ENCODE measurements at regions not wholly inside any gene's neighbourhood (a gene's known extent, or its start where the extent isn't known, plus 50 kb on each side); places are given as distances from the start of the nearest gene placed in this dataset.

DNA sequence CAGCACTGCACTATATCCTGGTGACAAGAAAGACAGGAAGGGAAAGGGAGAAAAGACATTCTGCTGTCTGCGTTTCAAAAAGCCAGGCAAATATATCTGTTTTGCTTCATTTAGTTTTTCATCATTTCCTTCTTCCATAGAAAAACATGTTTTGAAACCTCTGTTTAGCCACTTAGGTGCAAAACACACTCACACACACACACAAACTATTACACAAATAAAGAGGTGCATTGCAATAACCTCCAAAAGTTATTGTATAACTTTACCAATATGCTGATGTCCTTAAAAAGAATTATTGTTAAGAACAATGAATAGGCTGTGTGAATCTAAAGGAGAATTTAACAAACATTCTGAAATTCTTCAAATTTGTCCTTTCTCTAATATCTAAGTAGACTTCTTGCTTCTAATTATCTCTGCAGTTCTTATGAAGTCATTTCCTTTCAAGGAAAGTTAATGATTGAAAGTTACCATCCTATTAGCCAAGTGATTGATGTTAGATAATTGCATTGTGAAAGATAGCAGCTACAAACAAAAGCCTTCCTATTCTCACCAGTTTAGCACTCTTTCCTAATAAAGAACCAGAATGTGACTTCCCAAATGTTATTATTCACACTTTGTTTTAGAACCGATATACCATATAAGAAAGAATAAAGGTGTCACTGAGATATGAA lies 516.7 kb downstream of the KCNJ3 start:
- TF ChIP-seq, protein P1, sequence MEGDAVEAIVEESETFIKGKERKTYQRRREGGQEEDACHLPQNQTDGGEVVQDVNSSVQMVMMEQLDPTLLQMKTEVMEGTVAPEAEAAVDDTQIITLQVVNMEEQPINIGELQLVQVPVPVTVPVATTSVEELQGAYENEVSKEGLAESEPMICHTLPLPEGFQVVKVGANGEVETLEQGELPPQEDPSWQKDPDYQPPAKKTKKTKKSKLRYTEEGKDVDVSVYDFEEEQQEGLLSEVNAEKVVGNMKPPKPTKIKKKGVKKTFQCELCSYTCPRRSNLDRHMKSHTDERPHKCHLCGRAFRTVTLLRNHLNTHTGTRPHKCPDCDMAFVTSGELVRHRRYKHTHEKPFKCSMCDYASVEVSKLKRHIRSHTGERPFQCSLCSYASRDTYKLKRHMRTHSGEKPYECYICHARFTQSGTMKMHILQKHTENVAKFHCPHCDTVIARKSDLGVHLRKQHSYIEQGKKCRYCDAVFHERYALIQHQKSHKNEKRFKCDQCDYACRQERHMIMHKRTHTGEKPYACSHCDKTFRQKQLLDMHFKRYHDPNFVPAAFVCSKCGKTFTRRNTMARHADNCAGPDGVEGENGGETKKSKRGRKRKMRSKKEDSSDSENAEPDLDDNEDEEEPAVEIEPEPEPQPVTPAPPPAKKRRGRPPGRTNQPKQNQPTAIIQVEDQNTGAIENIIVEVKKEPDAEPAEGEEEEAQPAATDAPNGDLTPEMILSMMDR (IDR thresholded peaks at IDR 0.05) = no peak
- TF ChIP-seq POLR2A (IDR thresholded peaks at IDR 0.05) = no peak
- TF ChIP-seq POLR2AphosphoS5 (IDR thresholded peaks at IDR 0.05) = no peak

Measured in gastroesophageal sphincter (tissue), 3 donors.